Activated CD8-positive, alpha-beta memory T cell treated with anti-CD3 and anti-CD28 coated beads for 36 hours (primary cell): ENCODE measurements at regions not wholly inside any gene's neighbourhood (a gene's known extent, or its start where the extent isn't known, plus 50 kb on each side); places are given as distances from the start of the nearest gene placed in this dataset.
"Not testable (repeated sequence)": the region's sequence is repeated elsewhere in the genome, so short reads cannot be mapped to it uniquely, and the experiment has no call there.

Experiments
- CTCF ChIA-PET: fragments of 350-600 bp; sonication (Branson Sonifier 250); formaldehyde crosslinking; loops from one replicate; lab custom pipeline; 2021; ENCODE audit warnings: antibody characterized with exemption; lab: Charles Lee
- POLR2A ChIA-PET: fragments of 350-600 bp; sonication (Branson Sonifier 250); formaldehyde crosslinking; loops from one replicate; lab custom pipeline; 2021; ENCODE audit warnings: antibody characterized with exemption; lab: Charles Lee

DNA sequence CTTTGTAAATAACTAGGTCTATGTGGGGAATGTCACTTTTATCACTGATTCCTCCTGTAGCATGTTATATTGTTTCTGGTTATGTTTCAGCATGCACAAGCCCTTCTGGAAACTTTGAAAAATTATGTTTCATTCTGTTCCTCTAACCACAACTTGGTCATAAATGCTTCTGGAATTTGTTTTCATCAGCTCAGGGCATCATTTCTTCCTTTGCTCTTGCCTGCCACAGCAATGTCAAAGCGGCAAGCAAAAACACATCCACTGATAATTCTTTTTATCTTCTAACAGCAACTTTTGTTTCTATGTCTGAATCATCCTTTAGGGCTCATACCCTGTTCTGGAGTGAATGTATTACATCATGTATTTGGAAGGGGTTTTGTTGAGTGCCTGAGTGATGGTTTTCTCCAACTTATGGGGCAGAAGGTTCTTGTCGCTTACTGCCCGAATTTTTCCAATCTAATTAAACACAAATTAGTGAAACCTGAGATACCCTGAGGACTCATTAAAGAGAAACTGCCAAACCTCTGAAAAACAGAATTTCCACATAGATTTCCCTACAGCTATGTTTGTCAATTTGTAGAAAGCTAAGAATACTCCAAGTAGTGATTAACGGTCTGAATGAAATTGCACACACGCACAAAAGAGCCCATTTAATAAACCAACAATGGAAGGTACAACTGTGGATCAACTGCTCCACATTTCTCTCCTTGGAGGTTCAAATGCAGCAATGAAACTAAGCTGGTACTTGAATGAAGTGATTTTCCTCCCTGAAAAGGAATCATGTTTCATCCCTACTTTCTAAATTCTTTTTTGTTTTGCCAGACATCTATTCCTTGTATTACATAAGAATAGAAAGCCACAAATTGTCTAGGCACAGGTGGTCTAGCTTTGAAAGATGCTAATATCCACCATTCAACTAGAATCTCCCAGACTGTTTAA, 173.5 kb upstream of the KRR1 start:
- CTCF ChIA-PET: no interaction called here

GRCh38 chr12:75683995-75684586, 172.7 kb upstream of the KRR1 start:
- CTCF ChIA-PET: not testable (repeated sequence)
- POLR2A ChIA-PET: interaction anchor here (0.6 kb wide), 1 partner anchor 337 kb away, joined by 3 read pairs; no protein-coding TSS in a partner anchor

More for the DNA sequence above, 173.5 kb upstream of the KRR1 start:
- POLR2A ChIA-PET: interaction anchor here (0.6 kb wide), 1 partner anchor 336 kb away, joined by 3 read pairs; no protein-coding TSS in a partner anchor

DNA sequence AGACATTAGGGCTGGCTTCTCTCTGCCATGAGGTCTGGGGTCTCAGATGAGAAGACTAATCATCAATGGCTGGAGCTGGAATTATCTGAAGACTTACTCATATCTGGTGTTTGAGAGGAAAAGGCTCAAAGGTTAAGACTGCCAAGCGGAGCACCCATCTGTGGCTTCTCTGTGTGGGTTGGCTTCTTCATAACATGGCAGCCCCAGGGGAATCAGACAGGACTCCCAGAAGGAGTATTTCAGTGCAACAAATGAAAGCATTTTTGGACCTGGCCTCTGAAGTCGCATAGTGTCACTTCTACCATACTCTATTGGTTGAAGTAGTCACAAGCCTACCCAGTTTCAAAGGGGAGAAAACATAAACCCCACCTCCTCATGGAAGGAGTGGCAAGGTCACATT, 171.8 kb upstream of the KRR1 start:
- POLR2A ChIA-PET: no interaction called here
- CTCF ChIA-PET: no interaction called here

- CTCF ChIA-PET: no interaction called here
- POLR2A ChIA-PET: no interaction called here
Observed at GRCh38 chr12:75677522-75677921, 166.1 kb upstream of the KRR1 start.

- CTCF ChIA-PET: no interaction called here
Observed at GRCh38 chr12:75674393-75674792, 163.0 kb upstream of the KRR1 start.

GRCh38 chr12:75672200-75672599, 160.8 kb upstream of the KRR1 start:
- CTCF ChIA-PET: no interaction called here
- POLR2A ChIA-PET: no interaction called here

More at GRCh38 chr12:75674393-75674792, 163.0 kb upstream of the KRR1 start:
- POLR2A ChIA-PET: no interaction called here

DNA sequence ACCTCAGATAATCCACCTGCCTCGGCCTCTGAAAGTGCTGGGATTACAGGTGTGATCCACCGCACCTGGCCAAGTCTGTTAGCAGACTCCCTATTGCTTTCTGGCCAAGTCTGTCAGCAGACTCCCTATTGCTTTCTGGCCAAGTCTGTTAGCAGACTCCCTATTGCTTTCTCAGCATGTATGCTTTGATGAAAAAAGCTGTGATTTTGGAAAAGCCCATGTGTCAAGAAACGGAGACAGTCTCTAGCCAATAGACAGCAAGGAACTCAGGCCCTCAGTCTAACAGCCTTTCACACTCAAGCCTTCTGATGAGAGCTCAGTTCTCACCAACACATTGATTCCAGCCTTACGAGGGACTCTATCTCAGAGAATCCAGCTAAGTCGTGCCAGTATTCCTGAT, 158.8 kb upstream of the KRR1 start:
- ChIA-PET CTCF (no interaction called here), POLR2A (no interaction called here)

GRCh38 chr12:75666939-75667334, 155.5 kb upstream of the KRR1 start:
- ChIA-PET CTCF (no interaction called here), POLR2A (interaction anchor here (0.6 kb wide), 1 partner anchor 39 kb away, joined by 3 read pairs; no protein-coding TSS in a partner anchor)

GRCh38 chr12:75666126-75666938, 154.9 kb upstream of the KRR1 start:
- ChIA-PET POLR2A (no interaction called here), CTCF (interaction anchor here (0.5 kb wide), 1 partner anchor 191 kb away, joined by 3 read pairs; no protein-coding TSS in a partner anchor)

- ChIA-PET CTCF (interaction anchor here (0.7 kb wide), 1 partner anchor 379 kb away, joined by 3 read pairs; no protein-coding TSS in a partner anchor), POLR2A (no interaction called here)
Observed at GRCh38 chr12:75665216-75665615, 153.8 kb upstream of the KRR1 start.

- POLR2A ChIA-PET: no interaction called here
Observed at GRCh38 chr12:75662511-75663159, 151.2 kb upstream of the KRR1 start.

GRCh38 chr12:75661908-75662307, 150.5 kb upstream of the KRR1 start:
- ChIA-PET CTCF (no interaction called here), POLR2A (no interaction called here)

More at GRCh38 chr12:75662511-75663159, 151.2 kb upstream of the KRR1 start:
- CTCF ChIA-PET: no interaction called here

DNA sequence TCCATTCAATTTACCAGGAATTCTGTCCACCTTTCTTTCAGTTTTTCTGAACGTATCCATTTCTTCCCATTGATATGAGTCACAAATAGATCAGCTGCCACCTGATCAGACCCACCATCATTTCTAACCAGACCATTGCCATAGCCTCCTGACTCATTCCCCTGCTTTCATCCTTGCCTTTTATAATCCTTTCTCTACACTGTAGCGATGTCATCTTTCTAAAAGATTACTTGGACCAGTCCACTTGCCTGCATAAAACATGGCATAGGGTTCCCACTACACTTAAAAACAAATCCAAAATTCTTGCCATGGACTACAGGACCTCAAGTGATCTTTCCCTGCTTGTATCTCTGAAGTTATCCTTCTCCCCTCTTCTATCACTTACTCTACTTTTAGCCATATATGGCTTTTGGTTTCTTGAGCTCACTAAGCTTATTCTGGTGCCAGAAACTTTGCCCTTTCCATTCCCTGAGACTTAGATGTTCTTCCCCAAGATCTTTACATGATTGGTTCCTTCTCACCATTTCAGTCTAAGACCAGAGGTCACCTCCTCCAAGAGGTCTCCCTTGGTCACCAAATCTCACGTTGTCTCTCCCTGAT, 149.5 kb upstream of the KRR1 start:
- POLR2A ChIA-PET: no interaction called here
- CTCF ChIA-PET: no interaction called here

DNA sequence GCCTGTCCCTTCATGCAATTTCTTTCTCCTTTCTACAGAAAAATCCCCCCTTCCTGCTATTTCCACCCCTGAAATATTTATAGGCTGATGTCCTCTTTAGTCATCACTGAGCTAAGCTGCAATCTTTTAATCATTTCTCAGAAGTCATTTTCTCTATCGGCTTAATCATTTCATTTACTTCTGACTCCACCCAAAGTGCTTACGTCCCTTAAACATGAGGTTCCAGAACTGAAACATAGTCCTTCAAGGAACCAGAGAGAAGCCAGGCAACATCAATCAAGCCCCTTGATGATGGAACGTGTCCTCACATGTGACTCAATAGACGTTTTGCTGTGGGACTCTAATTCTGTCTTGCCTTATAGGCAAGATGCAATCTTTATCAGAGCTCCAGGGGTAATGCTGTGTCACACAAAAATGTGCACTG, 148.7 kb upstream of the KRR1 start:
- ChIA-PET POLR2A (no interaction called here), CTCF (no interaction called here)

GRCh38 chr12:75658901-75659823, 147.8 kb upstream of the KRR1 start:
- CTCF ChIA-PET: interaction anchor here (0.6 kb wide), 1 partner anchor 214 kb away, joined by 4 read pairs; no protein-coding TSS in a partner anchor
- POLR2A ChIA-PET: interaction anchor here (0.5 kb wide), 1 partner anchor 360 kb away, joined by 6 read pairs; no protein-coding TSS in a partner anchor

DNA sequence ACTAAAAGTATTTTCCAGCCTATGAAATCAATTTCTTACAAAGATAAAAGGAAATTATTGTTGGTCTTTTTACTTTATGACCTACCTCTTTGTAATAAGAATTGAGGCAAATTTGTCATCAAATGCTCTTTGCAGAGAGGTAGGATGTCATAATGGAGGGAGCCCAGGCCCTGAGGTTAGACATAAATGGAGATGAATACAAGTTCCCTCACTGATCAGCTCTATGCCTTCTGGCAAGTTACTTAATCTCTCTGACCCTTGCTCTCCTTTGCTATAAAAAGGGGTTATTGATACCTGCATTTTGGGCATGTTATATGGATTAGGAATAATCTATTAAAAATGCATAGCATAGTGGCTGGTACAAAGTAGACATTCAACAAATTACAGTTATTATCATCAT, 146.9 kb upstream of the KRR1 start:
- CTCF ChIA-PET: no interaction called here
- POLR2A ChIA-PET: no interaction called here

DNA sequence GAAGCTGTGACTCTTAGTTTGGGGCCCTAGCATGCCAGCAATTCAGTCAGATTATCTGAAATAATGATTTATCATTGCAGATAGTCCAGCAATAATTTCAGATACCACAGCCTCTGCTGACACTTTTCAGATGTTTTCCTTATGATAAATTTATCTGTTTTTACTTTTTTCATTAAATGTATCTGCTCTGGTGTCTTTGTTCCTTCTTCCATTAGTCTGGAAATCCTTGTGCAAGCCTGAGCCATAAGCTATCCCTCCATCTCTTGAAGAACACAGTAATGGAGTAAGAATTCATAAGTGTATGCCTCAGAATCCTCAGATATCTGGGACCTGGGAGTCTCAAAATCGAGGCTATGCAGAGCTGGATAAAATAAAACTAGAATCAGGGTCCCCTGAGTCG, 146.4 kb upstream of the KRR1 start:
- ChIA-PET CTCF (no interaction called here), POLR2A (no interaction called here)

GRCh38 chr12:75657354-75657753, 145.9 kb upstream of the KRR1 start:
- POLR2A ChIA-PET, CTCF ChIA-PET: not testable (repeated sequence)
